Progenitor cell of endocrine pancreas (in vitro differentiated cells): ENCODE measurements at regions not wholly inside any gene's neighbourhood (a gene's known extent, or its start where the extent isn't known, plus 50 kb on each side); places are given as distances from the start of the nearest gene placed in this dataset.

Experiments used
- DNase-seq: peaks from one replicate; pipeline ENCODE4 v3.0.0; 2021; ENCODE audit warnings: low spot score; ENCODE audit not compliant: unreplicated experiment
- H3K27ac Mint-ChIP-seq: 2 replicates; pipeline ENCODE4 v1.8.0; 2021; ENCODE audit warnings: mild to moderate bottlenecking, moderate library complexity, mixed read lengths
- H3K27me3 Mint-ChIP-seq: 2 replicates; pipeline ENCODE4 v1.8.0; 2021; ENCODE audit warnings: mixed read lengths
- H3K36me3 Mint-ChIP-seq: 2 replicates; pipeline ENCODE4 v1.8.0; 2022; ENCODE audit warnings: mixed read lengths; ENCODE audit not compliant: insufficient read depth
- H3K4me1 Mint-ChIP-seq: 2 replicates; pipeline ENCODE4 v1.8.0; 2021; ENCODE audit warnings: low read depth, mixed read lengths
- H3K4me3 Mint-ChIP-seq: 2 replicates; pipeline ENCODE4 v1.8.0; 2021; ENCODE audit warnings: low read depth, mild to moderate bottlenecking, moderate library complexity, mixed read lengths
- H3K9me3 Mint-ChIP-seq: 2 replicates; pipeline ENCODE4 v1.8.0; 2021; ENCODE audit warnings: low read depth, mixed read lengths
- CTCF ChIP-seq: fragments of 200-600 bp; sonication (generic); IDR thresholded peaks from one replicate; pipeline ENCODE4 v1.5.0; 2021; ENCODE audit warnings: antibody characterized with exemption, mild to moderate bottlenecking; ENCODE audit not compliant: unreplicated experiment

GRCh38 chr9:30482499-30482898, 1901.9 kb upstream of the ACO1 start:
- Mint-ChIP-seq H3K9me3 (peaks cover 13% of the 10 kb centered on the region), H3K4me1 (no peaks in the 10 kb centered on the region), H3K27ac (no peak overlapping the region), H3K36me3 (no peaks in the 10 kb centered on the region), H3K27me3 (no peaks in the 10 kb centered on the region), H3K4me3 (no peak overlapping the region)
- TF ChIP-seq CTCF = no peak
- DNase-seq = no peak

- Mint-ChIP-seq H3K36me3 (no peaks in the 10 kb centered on the region), H3K27me3 (no peaks in the 10 kb centered on the region), H3K9me3 (peaks cover 13% of the 10 kb centered on the region), H3K4me1 (no peaks in the 10 kb centered on the region), H3K27ac (no peak overlapping the region), H3K4me3 (no peak overlapping the region)
- DNase-seq = no peak
- no peak for TF ChIP-seq CTCF
Measured at GRCh38 chr9:30484690-30485089, 1899.8 kb upstream of the ACO1 start.

GRCh38 chr9:30504502-30504905, 1879.9 kb upstream of the ACO1 start:
- H3K27ac Mint-ChIP-seq = no peak overlapping the region
- no peaks in the 10 kb centered on the region for H3K36me3 Mint-ChIP-seq
- peaks cover 1% of the 10 kb centered on the region for H3K4me1 Mint-ChIP-seq
- H3K4me3 Mint-ChIP-seq = no peak overlapping the region
- no peak for TF ChIP-seq CTCF
- no peak for DNase-seq
- H3K9me3 Mint-ChIP-seq = peaks cover 4% of the 10 kb centered on the region
- H3K27me3 Mint-ChIP-seq = no peaks in the 10 kb centered on the region

GRCh38 chr9:30505311-30505710, 1879.1 kb upstream of the ACO1 start:
- H3K27me3 Mint-ChIP-seq = no peaks in the 10 kb centered on the region
- TF ChIP-seq CTCF = no peak
- DNase-seq = no peak
- H3K4me1 Mint-ChIP-seq = peaks cover 1% of the 10 kb centered on the region
- H3K36me3 Mint-ChIP-seq = no peaks in the 10 kb centered on the region
- H3K27ac Mint-ChIP-seq = no peak overlapping the region
- peaks cover 4% of the 10 kb centered on the region for H3K9me3 Mint-ChIP-seq
- no peak overlapping the region for H3K4me3 Mint-ChIP-seq

- no peaks in the 10 kb centered on the region for H3K36me3 Mint-ChIP-seq
- DNase-seq = no peak
- H3K27ac Mint-ChIP-seq = no peak overlapping the region
- H3K9me3 Mint-ChIP-seq = peaks cover 3% of the 10 kb centered on the region
- H3K4me1 Mint-ChIP-seq = peaks cover 1% of the 10 kb centered on the region
- H3K27me3 Mint-ChIP-seq = no peaks in the 10 kb centered on the region
- TF ChIP-seq CTCF = no peak
- H3K4me3 Mint-ChIP-seq = no peak overlapping the region
Measured at GRCh38 chr9:30506749-30507148, 1877.7 kb upstream of the ACO1 start.
